PC-3 (cell line): ENCODE measurements at regions not wholly inside any gene's neighbourhood (a gene's known extent, or its start where the extent isn't known, plus 50 kb on each side); places are given as distances from the start of the nearest gene placed in this dataset.

ENCODE experiments used
- ATAC-seq: fragments of 200-7000 bp; cut with Tn5 transposase; 2 replicates; pipeline ENCODE4 v1.9.1; 2020; ENCODE audit warnings: mild to moderate bottlenecking, moderate library complexity
- BruUV-seq: library from RNA; stranded (reverse); fragments of 400-500 nt; replicated peaks from 2 replicates; lab custom pipeline; 2021; lab: Mats Ljungman, UMichigan
- CTCF ChIA-PET: fragments of 300-600 bp; sonication (Branson Sonifier 250); formaldehyde crosslinking; loops from one replicate; lab custom pipeline; 2022; ENCODE audit warnings: antibody characterized with exemption; lab: Charles Lee
- POLR2A ChIA-PET: fragments of 300-600 bp; sonication (Branson Sonifier 250); formaldehyde crosslinking; loops from one replicate; lab custom pipeline; 2022; ENCODE audit warnings: antibody characterized with exemption; ENCODE audit not compliant: unreplicated experiment; lab: Charles Lee
- DNase-seq: peaks from one replicate; pipeline ENCODE4 v3.0.0-alpha.2; 2015
- H2AFZ ChIP-seq: fragments of 300-600 bp; sonication (generic); 2 replicates; pipeline ENCODE4 v1.6.0; 2016; ENCODE audit warnings: antibody characterized with exemption, low read length
- H3F3A ChIP-seq: fragments of 300-600 bp; sonication (generic); one replicate; pipeline ENCODE4 v1.6.0; 2017; ENCODE audit warnings: antibody characterized with exemption, low read length, control low read depth, mild to moderate bottlenecking; ENCODE audit not compliant: unreplicated experiment
- H3K27ac ChIP-seq: fragments of 300-600 bp; sonication (generic); 2 replicates; pipeline ENCODE4 v1.5.1; 2016; ENCODE audit warnings: mild to moderate bottlenecking, low read length
- H3K27me3 ChIP-seq: fragments of 300-600 bp; sonication (generic); 2 replicates; pipeline ENCODE4 v1.6.1; 2016; ENCODE audit warnings: low read length, mixed read lengths
- H3K36me3 ChIP-seq: fragments of 300-600 bp; sonication (generic); 2 replicates; pipeline ENCODE4 v1.6.1; 2016; ENCODE audit warnings: low read depth, mixed run types, low read length, mixed read lengths
- H3K4me1 ChIP-seq: fragments of 300-600 bp; sonication (generic); 2 replicates; pipeline ENCODE4 v1.5.1; 2016; ENCODE audit warnings: low read length; ENCODE audit not compliant: insufficient read depth
- H3K4me2 ChIP-seq: fragments of 300-600 bp; sonication (generic); 2 replicates; pipeline ENCODE4 v1.6.0; 2016; ENCODE audit warnings: low read length
- H3K4me3 ChIP-seq: fragments of 300-600 bp; sonication (generic); 2 replicates; pipeline ENCODE4 v1.5.1; 2016; ENCODE audit warnings: mild to moderate bottlenecking, low read length, mixed read lengths
- H3K79me2 ChIP-seq: fragments of 300-600 bp; sonication (generic); 2 replicates; pipeline ENCODE4 v1.6.1; 2017; ENCODE audit warnings: low read length, mixed read lengths
- H3K9ac ChIP-seq: fragments of 300-600 bp; sonication (generic); 2 replicates; pipeline ENCODE4 v1.6.0; 2016; ENCODE audit warnings: mild to moderate bottlenecking, low read length
- H3K9me2 ChIP-seq: fragments of 300-600 bp; sonication (generic); replicated peaks from 2 replicates; pipeline ENCODE4 v1.6.1; 2016; ENCODE audit warnings: mixed run types, low read length, mixed read lengths
- H3K9me3 ChIP-seq: fragments of 300-600 bp; sonication (generic); 2 replicates; pipeline ENCODE4 v1.6.1; 2016; ENCODE audit warnings: low read length, mixed read lengths
- H4K20me1 ChIP-seq: fragments of 300-600 bp; sonication (generic); 2 replicates; pipeline ENCODE4 v1.6.1; 2016; ENCODE audit warnings: low read length, mixed read lengths
- CTCF ChIP-seq: fragments of 300-600 bp; sonication (generic); conservative IDR thresholded peaks from 2 replicates; pipeline ENCODE4 v1.5.1; 2017; ENCODE audit warnings: antibody characterized with exemption, low read depth, mild to moderate bottlenecking, low read length
- EZH2 ChIP-seq: fragments of 300-600 bp; sonication (generic); IDR thresholded peaks from one replicate; pipeline ENCODE4 v1.6.1; 2017; ENCODE audit warnings: antibody characterized with exemption, mild to moderate bottlenecking, low read length; ENCODE audit not compliant: unreplicated experiment
- EZH2phosphoT487 ChIP-seq: fragments of 300-600 bp; sonication (generic); IDR thresholded peaks from 2 replicates; pipeline ENCODE4 v1.6.1; 2018; ENCODE audit warnings: mild to moderate bottlenecking, antibody characterized with exemption, low read length, borderline replicate concordance
- intact Hi-C: fragments of 100-400 bp; cut with micrococcal nuclease; formaldehyde crosslinking; loops from 2 replicates; pipeline ENCODE4 v1.9.0; 2023

GRCh38 chr14:66421990-66422946, 63.9 kb upstream of the CCDC196 start:
- H3K9me3 ChIP-seq, result no peaks in the 10 kb centered on the region
- no peaks in the 10 kb centered on the region for H3K9me2 ChIP-seq
- no peaks in the 10 kb centered on the region for H3K27me3 ChIP-seq
- POLR2A ChIA-PET, result no interaction called here
- no peaks in the 10 kb centered on the region for H3F3A ChIP-seq
- H3K27ac ChIP-seq, result no peak overlapping the region
- H3K4me1 ChIP-seq, result no peaks in the 10 kb centered on the region
- ATAC-seq (no peak), DNase-seq (no peak)
- H3K4me2 ChIP-seq, result no peak overlapping the region
- no peak for TF ChIP-seq EZH2
- no peak for TF ChIP-seq CTCF
- no peak for TF ChIP-seq EZH2phosphoT487
- no peak overlapping the region for H3K4me3 ChIP-seq
- no peak overlapping the region for H3K9ac ChIP-seq
- no peaks in the 10 kb centered on the region for H4K20me1 ChIP-seq
- no TSS peak for BruUV-seq
- no peaks in the 10 kb centered on the region for H3K36me3 ChIP-seq
- intact Hi-C loops, result no loop called here
- CTCF ChIA-PET, result no interaction called here
- no peak overlapping the region for H2AFZ ChIP-seq
- no peaks in the 10 kb centered on the region for H3K79me2 ChIP-seq

DNA sequence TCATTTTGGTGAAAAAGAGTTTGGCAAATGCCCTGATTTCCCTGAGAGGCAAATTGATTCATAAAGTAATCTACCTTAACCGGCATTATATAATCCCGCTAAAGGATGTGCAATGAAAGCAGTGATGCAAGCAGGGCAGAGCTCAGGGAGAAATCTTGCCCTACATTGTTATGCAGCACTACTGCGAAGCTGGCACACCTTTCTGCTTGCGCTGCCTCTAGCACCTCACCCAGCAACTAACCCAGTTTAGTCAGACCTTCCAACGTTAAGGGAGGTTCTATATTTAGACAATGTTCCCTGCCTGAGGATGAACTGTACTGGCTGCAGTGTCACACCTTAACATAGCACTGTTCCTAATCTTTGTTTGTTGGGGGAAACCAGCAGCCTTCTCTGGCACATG, 60.8 kb upstream of the CCDC196 start:
- Histone ChIP-seq H3K9me2 (no peaks in the 10 kb centered on the region), H3K9me3 (no peaks in the 10 kb centered on the region), H2AFZ (no peak overlapping the region), H3K4me3 (no peak overlapping the region), H3K79me2 (no peaks in the 10 kb centered on the region), H3K9ac (no peak overlapping the region), H3K36me3 (no peaks in the 10 kb centered on the region), H3K27ac (no peak overlapping the region), H3F3A (no peaks in the 10 kb centered on the region), H3K4me2 (no peak overlapping the region), H3K4me1 (no peaks in the 10 kb centered on the region), H4K20me1 (no peaks in the 10 kb centered on the region), H3K27me3 (no peaks in the 10 kb centered on the region)
- CTCF ChIA-PET, result no interaction called here
- BruUV-seq, result no TSS peak
- TF ChIP-seq EZH2phosphoT487, result no peak
- no peak for TF ChIP-seq CTCF
- TF ChIP-seq EZH2, result no peak
- no peak for ATAC-seq
- DNase-seq, result no peak
- intact Hi-C loops, result no loop called here
- POLR2A ChIA-PET, result no interaction called here

GRCh38 chr14:66426451-66426850, 59.7 kb upstream of the CCDC196 start:
- CTCF ChIA-PET, result no interaction called here
- H4K20me1 ChIP-seq, result no peaks in the 10 kb centered on the region
- DNase-seq, result no peak
- ATAC-seq, result no peak
- H3K4me3 ChIP-seq, result no peak overlapping the region
- intact Hi-C loops, result no loop called here
- H3K9ac ChIP-seq, result no peak overlapping the region
- no peaks in the 10 kb centered on the region for H3K79me2 ChIP-seq
- H3K27ac ChIP-seq, result no peak overlapping the region
- no peaks in the 10 kb centered on the region for H3F3A ChIP-seq
- H3K9me2 ChIP-seq, result no peaks in the 10 kb centered on the region
- H3K4me1 ChIP-seq, result no peaks in the 10 kb centered on the region
- no peaks in the 10 kb centered on the region for H3K27me3 ChIP-seq
- POLR2A ChIA-PET, result no interaction called here
- no peaks in the 10 kb centered on the region for H3K9me3 ChIP-seq
- H2AFZ ChIP-seq, result no peak overlapping the region
- H3K4me2 ChIP-seq, result no peak overlapping the region
- no peaks in the 10 kb centered on the region for H3K36me3 ChIP-seq
- no peak for TF ChIP-seq EZH2phosphoT487
- no peak for TF ChIP-seq EZH2
- BruUV-seq, result no TSS peak
